Type B pancreatic cell (in vitro differentiated cells): ENCODE measurements at regions not wholly inside any gene's neighbourhood (a gene's known extent, or its start where the extent isn't known, plus 50 kb on each side); places are given as distances from the start of the nearest gene placed in this dataset.

ENCODE experiments used
- DNase-seq: peaks from one replicate; pipeline ENCODE4 v3.0.0; 2021; ENCODE audit warnings: mixed read lengths; ENCODE audit not compliant: unreplicated experiment; ENCODE audit errors: extremely low spot score
- H3K27ac Mint-ChIP-seq: 2 replicates; pipeline ENCODE4 v1.8.0; 2021; ENCODE audit warnings: mild to moderate bottlenecking, mixed read lengths
- H3K27me3 Mint-ChIP-seq: 2 replicates; pipeline ENCODE4 v1.8.0; 2021; ENCODE audit warnings: mixed read lengths
- H3K36me3 Mint-ChIP-seq: 2 replicates; pipeline ENCODE4 v1.8.0; 2021; ENCODE audit warnings: mixed read lengths
- H3K4me1 Mint-ChIP-seq: one replicate; pipeline ENCODE4 v1.8.0; 2021; ENCODE audit warnings: mixed read lengths; ENCODE audit not compliant: unreplicated experiment
- H3K4me3 Mint-ChIP-seq: 2 replicates; pipeline ENCODE4 v1.8.0; 2021; ENCODE audit warnings: mild to moderate bottlenecking, mixed read lengths
- H3K9me3 Mint-ChIP-seq: 2 replicates; pipeline ENCODE4 v1.8.0; 2021; ENCODE audit warnings: mixed read lengths
- CTCF ChIP-seq: fragments of 200-600 bp; sonication (generic); conservative IDR thresholded peaks from 2 replicates; pipeline ENCODE4 v1.5.0; 2021; ENCODE audit warnings: antibody characterized with exemption, mild to moderate bottlenecking

- H3K36me3 Mint-ChIP-seq, result no peaks in the 10 kb centered on the region
Observed at GRCh38 chr18:25614168-25614567, 262.2 kb upstream of the ZNF521 start.

GRCh38 chr18:25612466-25612865 is 260.5 kb upstream of the ZNF521 start:
- H3K27me3 Mint-ChIP-seq, result peaks cover 5% of the 10 kb centered on the region
- H3K4me3 Mint-ChIP-seq, result no peak overlapping the region
- H3K36me3 Mint-ChIP-seq, result no peaks in the 10 kb centered on the region
- H3K27ac Mint-ChIP-seq, result no peak overlapping the region
- H3K4me1 Mint-ChIP-seq, result no peaks in the 10 kb centered on the region
- H3K9me3 Mint-ChIP-seq, result no peaks in the 10 kb centered on the region
- TF ChIP-seq CTCF, result no peak
- no peak for DNase-seq

More at GRCh38 chr18:25614168-25614567, 262.2 kb upstream of the ZNF521 start:
- Mint-ChIP-seq H3K27me3 (peaks cover 5% of the 10 kb centered on the region), H3K4me1 (no peaks in the 10 kb centered on the region), H3K9me3 (no peaks in the 10 kb centered on the region), H3K27ac (no peak overlapping the region), H3K4me3 (no peak overlapping the region)
- no peak for TF ChIP-seq CTCF
- no peak for DNase-seq

GRCh38 chr18:25608091-25608490 is 256.1 kb upstream of the ZNF521 start:
- Mint-ChIP-seq H3K9me3 (no peaks in the 10 kb centered on the region), H3K4me3 (no peak overlapping the region), H3K4me1 (peaks cover 7% of the 10 kb centered on the region), H3K36me3 (no peaks in the 10 kb centered on the region), H3K27me3 (peaks cover 5% of the 10 kb centered on the region), H3K27ac (no peak overlapping the region)
- TF ChIP-seq CTCF, result no peak
- DNase-seq, result no peak

GRCh38 chr18:25604894-25605597 is 253.1 kb upstream of the ZNF521 start:
- no peak for DNase-seq
- Mint-ChIP-seq H3K9me3 (no peaks in the 10 kb centered on the region), H3K4me3 (no peak overlapping the region), H3K27ac (no peak overlapping the region), H3K4me1 (peaks cover 7% of the 10 kb centered on the region), H3K27me3 (peaks cover 5% of the 10 kb centered on the region), H3K36me3 (no peaks in the 10 kb centered on the region)
- no peak for TF ChIP-seq CTCF

- TF ChIP-seq CTCF, result no peak
- Mint-ChIP-seq H3K4me3 (no peak overlapping the region), H3K27ac (no peak overlapping the region), H3K27me3 (peaks cover 5% of the 10 kb centered on the region), H3K9me3 (no peaks in the 10 kb centered on the region), H3K4me1 (peaks cover 7% of the 10 kb centered on the region), H3K36me3 (no peaks in the 10 kb centered on the region)
- DNase-seq, result no peak
Observed at GRCh38 chr18:25604196-25604893, 252.4 kb upstream of the ZNF521 start.
